Activated naive CD4-positive, alpha-beta T cell treated with anti-CD3 and anti-CD28 coated beads, Interleukin-2, amount 50 U/mL, for 24 hours (primary cell): ENCODE measurements at regions not wholly inside any gene's neighbourhood (a gene's known extent, or its start where the extent isn't known, plus 50 kb on each side); places are given as distances from the start of the nearest gene placed in this dataset.

ENCODE experiments used
- H3K27ac Mint-ChIP-seq: one replicate; pipeline ENCODE4 v1.8.0; 2021; ENCODE audit warnings: mild to moderate bottlenecking, mixed read lengths
- H3K27me3 Mint-ChIP-seq: one replicate; pipeline ENCODE4 v1.8.0; 2021; ENCODE audit warnings: mixed read lengths
- H3K36me3 Mint-ChIP-seq: one replicate; pipeline ENCODE4 v1.8.0; 2021; ENCODE audit warnings: mixed read lengths
- H3K4me1 Mint-ChIP-seq: one replicate; pipeline ENCODE4 v1.8.0; 2021; ENCODE audit warnings: mixed read lengths
- H3K4me3 Mint-ChIP-seq: one replicate; pipeline ENCODE4 v1.8.0; 2021; ENCODE audit warnings: mild to moderate bottlenecking, mixed read lengths
- H3K9me3 Mint-ChIP-seq: one replicate; pipeline ENCODE4 v1.8.0; 2021; ENCODE audit warnings: mixed read lengths

GRCh38 chrX:16222151-16222550 lies 54.9 kb downstream of the MAGEB17 start:
- Mint-ChIP-seq H3K27me3 (no peaks in the 10 kb centered on the region), H3K4me3 (no peak overlapping the region), H3K9me3 (no peaks in the 10 kb centered on the region), H3K4me1 (no peaks in the 10 kb centered on the region), H3K36me3 (peaks cover 2% of the 10 kb centered on the region), H3K27ac (no peak overlapping the region)

- H3K36me3 Mint-ChIP-seq = peaks cover 2% of the 10 kb centered on the region
- no peaks in the 10 kb centered on the region for H3K4me1 Mint-ChIP-seq
- no peak overlapping the region for H3K27ac Mint-ChIP-seq
- no peak overlapping the region for H3K4me3 Mint-ChIP-seq
- H3K9me3 Mint-ChIP-seq = no peaks in the 10 kb centered on the region
- no peaks in the 10 kb centered on the region for H3K27me3 Mint-ChIP-seq
These were observed 56.1 kb downstream of the MAGEB17 start for GRCh38 chrX:16223385-16223784.

GRCh38 chrX:16239211-16239610 lies 71.9 kb downstream of the MAGEB17 start:
- Mint-ChIP-seq H3K4me3 (no peak overlapping the region), H3K27me3 (no peaks in the 10 kb centered on the region), H3K9me3 (no peaks in the 10 kb centered on the region)

GRCh38 chrX:16240231-16240905 lies 73.1 kb downstream of the MAGEB17 start:
- no peaks in the 10 kb centered on the region for H3K9me3 Mint-ChIP-seq
- no peaks in the 10 kb centered on the region for H3K27me3 Mint-ChIP-seq
- no peaks in the 10 kb centered on the region for H3K36me3 Mint-ChIP-seq
- H3K4me3 Mint-ChIP-seq = no peak overlapping the region
- no peaks in the 10 kb centered on the region for H3K4me1 Mint-ChIP-seq
- H3K27ac Mint-ChIP-seq = no peak overlapping the region

More at GRCh38 chrX:16239211-16239610, 71.9 kb downstream of the MAGEB17 start:
- Mint-ChIP-seq H3K36me3 (no peaks in the 10 kb centered on the region), H3K27ac (no peak overlapping the region), H3K4me1 (no peaks in the 10 kb centered on the region)

- H3K9me3 Mint-ChIP-seq = no peaks in the 10 kb centered on the region
- H3K27ac Mint-ChIP-seq = no peak overlapping the region
- H3K4me1 Mint-ChIP-seq = no peaks in the 10 kb centered on the region
- no peak overlapping the region for H3K4me3 Mint-ChIP-seq
- H3K27me3 Mint-ChIP-seq = no peaks in the 10 kb centered on the region
- no peaks in the 10 kb centered on the region for H3K36me3 Mint-ChIP-seq
These were observed 73.7 kb downstream of the MAGEB17 start for GRCh38 chrX:16240968-16241367.

- Mint-ChIP-seq H3K4me1 (no peaks in the 10 kb centered on the region), H3K4me3 (no peak overlapping the region), H3K9me3 (no peaks in the 10 kb centered on the region), H3K27ac (no peak overlapping the region), H3K27me3 (peaks cover 2% of the 10 kb centered on the region), H3K36me3 (no peaks in the 10 kb centered on the region)
These were observed 83.0 kb downstream of the MAGEB17 start for GRCh38 chrX:16250296-16250695.

- H3K4me1 Mint-ChIP-seq = no peaks in the 10 kb centered on the region
- no peaks in the 10 kb centered on the region for H3K36me3 Mint-ChIP-seq
- H3K27ac Mint-ChIP-seq = no peak overlapping the region
- H3K27me3 Mint-ChIP-seq = peaks cover 4% of the 10 kb centered on the region
- H3K9me3 Mint-ChIP-seq = no peaks in the 10 kb centered on the region
- no peak overlapping the region for H3K4me3 Mint-ChIP-seq
These were observed 84.5 kb downstream of the MAGEB17 start for GRCh38 chrX:16251782-16252181.

GRCh38 chrX:16258882-16259281 lies 91.6 kb downstream of the MAGEB17 start:
- no peak overlapping the region for H3K27ac Mint-ChIP-seq
- H3K4me1 Mint-ChIP-seq = no peaks in the 10 kb centered on the region
- peaks cover 4% of the 10 kb centered on the region for H3K27me3 Mint-ChIP-seq
- no peak overlapping the region for H3K4me3 Mint-ChIP-seq
- no peaks in the 10 kb centered on the region for H3K9me3 Mint-ChIP-seq
- H3K36me3 Mint-ChIP-seq = no peaks in the 10 kb centered on the region

- Mint-ChIP-seq H3K4me1 (no peaks in the 10 kb centered on the region), H3K27ac (no peak overlapping the region), H3K9me3 (no peaks in the 10 kb centered on the region), H3K4me3 (no peak overlapping the region), H3K36me3 (no peaks in the 10 kb centered on the region), H3K27me3 (no peaks in the 10 kb centered on the region)
These were observed 100.2 kb downstream of the MAGEB17 start for GRCh38 chrX:16267431-16267830.

- Mint-ChIP-seq H3K4me1 (no peaks in the 10 kb centered on the region), H3K27ac (no peak overlapping the region), H3K27me3 (no peaks in the 10 kb centered on the region), H3K4me3 (no peak overlapping the region), H3K9me3 (no peaks in the 10 kb centered on the region), H3K36me3 (no peaks in the 10 kb centered on the region)
These were observed 100.9 kb downstream of the MAGEB17 start for GRCh38 chrX:16268206-16268605.

- Mint-ChIP-seq H3K9me3 (no peaks in the 10 kb centered on the region), H3K27me3 (peaks cover 6% of the 10 kb centered on the region), H3K4me1 (no peaks in the 10 kb centered on the region), H3K4me3 (no peak overlapping the region), H3K27ac (no peak overlapping the region), H3K36me3 (no peaks in the 10 kb centered on the region)
These were observed 111.6 kb downstream of the MAGEB17 start for GRCh38 chrX:16278927-16279326.

GRCh38 chrX:16282209-16282608 lies 114.9 kb downstream of the MAGEB17 start:
- Mint-ChIP-seq H3K4me3 (no peak overlapping the region), H3K27me3 (peaks cover 3% of the 10 kb centered on the region), H3K27ac (no peak overlapping the region), H3K4me1 (no peaks in the 10 kb centered on the region), H3K9me3 (no peaks in the 10 kb centered on the region), H3K36me3 (no peaks in the 10 kb centered on the region)

- H3K36me3 Mint-ChIP-seq = no peaks in the 10 kb centered on the region
These were observed 117.6 kb downstream of the MAGEB17 start for GRCh38 chrX:16284842-16285241.

GRCh38 chrX:16290997-16291396 lies 123.7 kb downstream of the MAGEB17 start:
- Mint-ChIP-seq H3K27ac (no peak overlapping the region), H3K27me3 (no peaks in the 10 kb centered on the region), H3K9me3 (no peaks in the 10 kb centered on the region), H3K4me1 (no peaks in the 10 kb centered on the region), H3K36me3 (no peaks in the 10 kb centered on the region), H3K4me3 (no peak overlapping the region)

More at GRCh38 chrX:16284842-16285241, 117.6 kb downstream of the MAGEB17 start:
- no peaks in the 10 kb centered on the region for H3K27me3 Mint-ChIP-seq
- H3K4me1 Mint-ChIP-seq = no peaks in the 10 kb centered on the region
- no peaks in the 10 kb centered on the region for H3K9me3 Mint-ChIP-seq
- H3K27ac Mint-ChIP-seq = no peak overlapping the region
- no peak overlapping the region for H3K4me3 Mint-ChIP-seq

GRCh38 chrX:16300831-16301230 lies 133.6 kb downstream of the MAGEB17 start:
- Mint-ChIP-seq H3K4me3 (no peak overlapping the region), H3K27me3 (peaks cover 5% of the 10 kb centered on the region), H3K36me3 (no peaks in the 10 kb centered on the region), H3K9me3 (no peaks in the 10 kb centered on the region), H3K4me1 (no peaks in the 10 kb centered on the region), H3K27ac (no peak overlapping the region)

GRCh38 chrX:16304751-16305150 lies 137.5 kb downstream of the MAGEB17 start:
- Mint-ChIP-seq H3K4me1 (no peaks in the 10 kb centered on the region), H3K27me3 (peaks cover 5% of the 10 kb centered on the region), H3K9me3 (no peaks in the 10 kb centered on the region), H3K36me3 (no peaks in the 10 kb centered on the region), H3K27ac (no peak overlapping the region), H3K4me3 (no peak overlapping the region)

GRCh38 chrX:16305187-16305586 lies 137.9 kb downstream of the MAGEB17 start:
- H3K4me1 Mint-ChIP-seq = no peaks in the 10 kb centered on the region
- no peak overlapping the region for H3K27ac Mint-ChIP-seq
- no peak overlapping the region for H3K4me3 Mint-ChIP-seq

More at GRCh38 chrX:16305187-16305586, 137.9 kb downstream of the MAGEB17 start:
- H3K36me3 Mint-ChIP-seq = no peaks in the 10 kb centered on the region
- peaks cover 6% of the 10 kb centered on the region for H3K27me3 Mint-ChIP-seq
- no peaks in the 10 kb centered on the region for H3K9me3 Mint-ChIP-seq
